IPS-18a (cell line): ENCODE measurements at regions not wholly inside any gene's neighbourhood (a gene's known extent, or its start where the extent isn't known, plus 50 kb on each side); places are given as distances from the start of the nearest gene placed in this dataset.

Experiments
- H3K27ac ChIP-seq: one replicate; pipeline ENCODE4 v1.5.1; 2013; ENCODE audit warnings: low read length
- H3K27me3 ChIP-seq: one replicate; pipeline ENCODE4 v1.6.1; 2013; ENCODE audit warnings: mild to moderate bottlenecking, low read length; ENCODE audit not compliant: control insufficient read depth, insufficient read depth
- H3K36me3 ChIP-seq: one replicate; pipeline ENCODE4 v1.6.1; 2013; ENCODE audit warnings: low read depth, low read length; ENCODE audit not compliant: control insufficient read depth
- H3K4me1 ChIP-seq: one replicate; pipeline ENCODE4 v1.6.1; 2013; ENCODE audit warnings: low read depth, low read length; ENCODE audit not compliant: control insufficient read depth
- H3K4me3 ChIP-seq: one replicate; pipeline ENCODE4 v1.5.1; 2013; ENCODE audit warnings: low read length
- H3K9ac ChIP-seq: one replicate; pipeline ENCODE4 v1.6.1; 2013; ENCODE audit warnings: mild to moderate bottlenecking, low read length, moderate library complexity
- H3K9me3 ChIP-seq: one replicate; pipeline ENCODE4 v1.6.1; 2013; ENCODE audit warnings: low read depth, low read length; ENCODE audit not compliant: control insufficient read depth

DNA sequence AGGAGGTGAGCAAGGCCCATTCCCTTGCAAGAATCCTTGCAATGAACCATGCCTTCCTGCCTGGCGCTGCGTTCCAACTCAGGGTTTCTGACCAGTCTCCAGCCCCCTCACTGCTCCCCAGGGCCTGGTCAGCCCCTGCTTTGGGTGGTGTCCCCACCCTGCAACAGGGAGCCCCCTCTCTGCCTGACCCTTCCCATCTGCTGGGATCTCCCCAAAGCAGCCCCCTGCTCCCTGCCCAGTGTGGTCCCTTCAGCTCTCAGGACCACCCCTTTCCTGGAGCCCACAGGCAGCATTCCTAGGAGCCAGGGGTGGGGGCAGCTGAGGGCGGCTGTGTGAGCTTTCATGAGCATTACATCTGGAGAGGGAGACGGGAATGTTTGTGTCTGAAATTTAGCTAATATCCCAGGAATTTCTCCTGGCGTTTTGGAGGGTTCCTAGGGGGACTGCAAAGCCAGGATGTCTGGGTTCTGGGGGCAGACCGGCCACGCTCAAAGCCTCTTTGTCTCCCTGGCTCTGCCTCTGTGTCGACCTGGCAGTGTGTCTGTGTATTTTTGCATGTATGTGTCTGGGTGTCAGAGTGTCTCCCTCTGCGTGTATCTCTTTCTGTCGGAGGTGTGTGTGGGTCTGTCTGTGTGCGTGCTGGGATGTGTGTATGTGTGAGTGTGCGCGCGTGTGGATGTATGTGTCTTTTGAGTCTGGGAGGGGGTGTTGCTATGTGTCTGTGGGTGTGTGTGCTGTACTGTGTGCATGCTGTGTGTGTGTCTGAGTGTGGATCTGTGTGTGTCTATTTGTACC, 300.5 kb upstream of the ZMIZ1 start:
- no peaks in the 10 kb centered on the region for H3K9me3 ChIP-seq
- no peaks in the 10 kb centered on the region for H3K4me1 ChIP-seq
- no peaks in the 10 kb centered on the region for H3K36me3 ChIP-seq
- H3K27me3 ChIP-seq: no peaks in the 10 kb centered on the region
- no peak overlapping the region for H3K4me3 ChIP-seq
- H3K27ac ChIP-seq: no peak overlapping the region
- no peak overlapping the region for H3K9ac ChIP-seq

DNA sequence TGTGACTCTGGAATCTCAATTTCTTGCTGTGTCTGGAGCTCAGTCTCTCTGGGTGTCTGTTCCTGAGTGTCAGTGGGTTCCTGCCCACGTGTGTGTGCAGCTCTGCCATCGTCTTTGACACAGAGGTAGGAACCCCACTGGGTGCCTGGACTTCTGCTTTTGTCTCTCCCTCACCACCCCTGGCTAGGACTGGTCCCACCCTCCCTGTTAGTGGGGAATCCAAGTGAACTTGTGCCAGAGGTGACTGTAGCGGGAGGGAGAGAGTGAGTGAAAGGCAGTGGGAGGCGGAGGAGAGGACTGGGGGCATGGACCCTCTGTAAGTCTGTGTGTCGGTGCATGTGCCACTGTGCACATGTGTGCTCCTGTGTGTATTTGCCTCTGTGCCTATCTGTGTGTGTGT, 299.9 kb upstream of the ZMIZ1 start:
- Histone ChIP-seq H3K27me3 (no peaks in the 10 kb centered on the region), H3K4me1 (no peaks in the 10 kb centered on the region), H3K9me3 (no peaks in the 10 kb centered on the region), H3K9ac (no peak overlapping the region), H3K27ac (no peak overlapping the region), H3K36me3 (no peaks in the 10 kb centered on the region), H3K4me3 (no peak overlapping the region)

DNA sequence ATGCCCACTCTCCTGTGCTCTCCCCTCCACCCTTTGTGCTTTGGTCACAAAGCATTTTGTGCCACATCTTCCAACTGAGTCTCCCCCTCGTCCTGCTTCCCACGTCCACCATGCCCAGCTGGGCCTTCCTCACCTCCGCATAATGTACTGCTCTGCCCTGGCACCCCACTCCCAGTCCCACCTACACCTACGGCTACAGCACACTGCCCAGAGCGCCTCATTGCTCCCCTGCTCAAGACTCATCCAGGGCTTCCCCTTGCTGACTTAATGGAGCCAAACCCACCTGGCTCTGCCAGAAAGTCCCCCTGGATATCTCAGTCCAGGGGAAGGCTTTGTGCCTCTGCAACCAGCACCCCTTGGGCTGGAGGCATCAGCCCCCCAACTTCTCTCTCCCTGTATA, 299.2 kb upstream of the ZMIZ1 start:
- Histone ChIP-seq H3K4me1 (no peaks in the 10 kb centered on the region), H3K36me3 (no peaks in the 10 kb centered on the region), H3K9me3 (no peaks in the 10 kb centered on the region), H3K9ac (no peak overlapping the region), H3K4me3 (no peak overlapping the region), H3K27me3 (no peaks in the 10 kb centered on the region), H3K27ac (no peak overlapping the region)

DNA sequence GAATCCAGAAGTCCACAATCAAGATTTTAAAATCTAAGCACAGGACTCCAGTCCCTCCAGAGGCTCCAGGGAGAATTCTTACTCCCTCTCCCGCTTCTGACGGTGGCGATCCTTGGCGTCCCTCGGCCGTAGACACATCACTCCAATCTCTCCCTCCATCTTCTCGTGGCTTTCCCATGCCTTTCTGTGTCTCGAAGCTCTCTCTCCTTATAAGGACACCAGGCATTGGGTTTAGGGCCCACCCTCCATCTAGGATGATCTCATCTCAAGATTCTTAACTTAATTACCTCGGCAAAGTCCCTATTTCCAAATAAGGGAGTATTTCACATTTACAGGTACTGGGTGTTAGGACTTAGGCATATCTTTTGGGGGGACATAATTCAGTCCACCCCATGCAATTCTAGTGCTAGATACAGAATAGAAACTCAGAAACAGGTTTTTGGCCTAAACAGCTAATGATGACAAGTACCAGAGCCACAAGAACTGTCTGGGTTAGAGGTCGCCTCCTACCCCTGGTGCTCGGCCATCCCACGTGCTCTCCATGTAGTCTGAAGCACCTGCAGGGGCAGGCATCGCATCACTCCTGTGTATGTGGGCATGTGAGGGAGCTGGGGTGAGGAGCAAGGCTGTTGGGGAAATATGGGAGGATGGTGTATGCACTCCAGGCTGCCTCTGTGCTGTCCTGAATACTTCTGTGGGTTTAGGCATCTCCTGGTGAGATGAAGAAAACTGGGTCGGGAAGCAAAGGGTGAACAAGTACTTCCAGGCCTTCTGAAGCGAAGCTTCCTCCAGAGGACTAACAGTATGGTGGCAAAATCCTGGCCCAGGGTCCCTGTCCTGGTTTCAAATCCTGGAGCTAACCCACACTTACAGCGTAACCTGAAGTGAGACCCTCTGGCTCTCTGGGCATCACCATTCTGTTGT, 298.3 kb upstream of the ZMIZ1 start:
- H3K27me3 ChIP-seq: no peaks in the 10 kb centered on the region
- H3K36me3 ChIP-seq: no peaks in the 10 kb centered on the region
- no peak overlapping the region for H3K9ac ChIP-seq
- H3K27ac ChIP-seq: no peak overlapping the region
- no peaks in the 10 kb centered on the region for H3K9me3 ChIP-seq
- H3K4me3 ChIP-seq: no peak overlapping the region
- no peaks in the 10 kb centered on the region for H3K4me1 ChIP-seq

DNA sequence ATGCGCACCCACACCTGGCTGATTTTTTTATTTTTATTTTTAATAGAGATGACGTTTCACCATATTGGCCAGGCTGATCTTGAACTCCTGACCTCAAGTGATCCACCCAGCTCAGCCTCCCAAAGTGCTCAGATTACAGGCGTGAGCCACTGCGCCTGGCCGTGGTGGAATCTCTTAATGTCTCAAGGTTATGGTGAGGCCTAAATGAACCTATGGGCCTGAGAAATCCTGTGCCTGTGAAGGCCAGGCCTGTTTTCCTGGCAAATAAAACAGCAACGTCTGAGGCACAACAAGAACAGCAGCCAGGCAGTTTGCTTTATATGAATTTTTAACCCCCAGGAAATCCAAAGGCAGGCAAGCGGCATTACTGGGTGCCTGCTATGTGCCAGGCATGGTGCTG, 297.5 kb upstream of the ZMIZ1 start:
- Histone ChIP-seq H3K27ac (no peak overlapping the region), H3K9me3 (no peaks in the 10 kb centered on the region), H3K27me3 (no peaks in the 10 kb centered on the region), H3K4me3 (no peak overlapping the region), H3K9ac (no peak overlapping the region), H3K36me3 (no peaks in the 10 kb centered on the region), H3K4me1 (no peaks in the 10 kb centered on the region)

DNA sequence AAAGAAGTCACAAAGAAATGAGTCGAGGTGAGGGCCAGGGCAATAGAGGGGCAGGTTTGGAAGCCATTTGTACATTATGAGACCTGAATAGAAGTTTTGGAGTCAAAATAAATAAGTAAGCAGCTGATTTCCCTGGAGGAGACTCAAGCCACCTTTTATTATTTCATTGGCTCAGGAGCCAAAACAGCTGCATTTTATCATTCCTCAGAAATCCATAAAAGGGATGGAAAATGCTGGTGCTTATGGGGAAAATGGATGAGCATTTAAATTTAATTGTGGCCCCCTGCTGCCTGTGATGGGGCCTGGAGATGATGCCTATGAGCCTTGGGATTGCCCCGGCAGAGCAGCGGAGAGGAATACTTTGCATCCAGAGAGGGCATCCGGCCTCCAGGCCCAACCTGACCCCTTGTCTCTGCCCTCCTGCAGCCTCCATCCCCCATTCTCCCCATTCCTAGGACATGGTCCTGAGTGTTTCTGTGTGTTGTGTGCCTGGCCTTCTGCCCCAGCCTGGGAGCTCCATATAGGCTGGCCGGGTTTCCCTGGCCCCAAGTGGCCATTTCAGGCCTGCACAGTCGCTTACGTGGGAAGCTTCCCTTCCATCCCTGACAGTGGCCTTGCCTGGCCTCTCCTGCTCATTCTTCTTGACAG, 296.8 kb upstream of the ZMIZ1 start:
- Histone ChIP-seq H3K27me3 (no peaks in the 10 kb centered on the region), H3K27ac (no peak overlapping the region), H3K36me3 (no peaks in the 10 kb centered on the region), H3K9ac (no peak overlapping the region), H3K4me3 (no peak overlapping the region), H3K9me3 (no peaks in the 10 kb centered on the region), H3K4me1 (no peaks in the 10 kb centered on the region)

DNA sequence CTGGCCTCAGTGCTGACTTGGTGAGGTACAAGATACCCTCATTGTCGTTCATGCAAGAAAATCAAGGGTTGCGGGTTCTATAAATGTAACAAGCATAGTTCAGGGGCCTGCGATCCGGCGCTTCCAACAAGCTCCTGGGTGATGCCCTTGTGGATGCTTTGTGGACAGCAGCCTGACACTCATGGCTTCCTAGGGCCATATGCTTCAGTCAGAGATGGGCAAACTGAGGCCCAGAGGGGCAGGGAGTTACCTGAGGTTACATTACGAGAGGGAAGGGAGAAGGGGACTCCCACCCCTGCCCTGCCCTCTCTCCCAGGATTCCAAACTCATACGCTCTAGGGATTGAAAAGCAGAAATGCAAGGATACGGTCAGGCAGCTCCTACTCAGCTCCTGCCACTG, 296.3 kb upstream of the ZMIZ1 start:
- Histone ChIP-seq H3K9me3 (no peaks in the 10 kb centered on the region), H3K4me3 (no peak overlapping the region), H3K27me3 (no peaks in the 10 kb centered on the region), H3K36me3 (no peaks in the 10 kb centered on the region), H3K27ac (no peak overlapping the region), H3K4me1 (no peaks in the 10 kb centered on the region), H3K9ac (no peak overlapping the region)

DNA sequence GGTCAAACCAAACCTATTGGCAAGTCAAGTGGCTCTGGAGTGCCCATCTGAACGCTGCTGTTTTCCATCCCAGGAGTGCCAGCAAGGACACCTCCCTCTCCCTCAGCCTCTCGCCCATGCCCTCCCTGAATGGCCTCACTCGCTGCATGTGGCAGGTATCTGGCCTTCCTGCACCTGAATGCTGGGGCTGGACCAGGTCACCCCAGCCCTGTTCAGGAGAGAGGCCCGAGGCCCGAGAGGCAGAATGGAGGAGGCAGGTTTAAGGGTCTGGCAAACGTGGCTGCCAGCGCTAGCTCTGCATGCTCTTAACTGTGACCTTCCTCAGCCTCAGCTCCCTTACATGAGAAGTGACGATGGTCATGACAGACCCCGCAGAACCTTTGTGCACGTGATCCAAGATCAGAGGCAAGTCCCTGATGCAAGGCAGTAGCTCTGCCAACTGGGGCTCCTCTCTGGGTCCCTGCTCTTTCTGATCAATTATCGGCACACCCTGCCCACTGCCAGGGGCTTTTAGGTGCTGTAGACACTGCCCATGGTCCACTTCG, 295.7 kb upstream of the ZMIZ1 start:
- Histone ChIP-seq H3K4me3 (no peak overlapping the region), H3K4me1 (no peaks in the 10 kb centered on the region), H3K9me3 (no peaks in the 10 kb centered on the region), H3K27ac (no peak overlapping the region), H3K36me3 (no peaks in the 10 kb centered on the region), H3K27me3 (no peaks in the 10 kb centered on the region), H3K9ac (no peak overlapping the region)

DNA sequence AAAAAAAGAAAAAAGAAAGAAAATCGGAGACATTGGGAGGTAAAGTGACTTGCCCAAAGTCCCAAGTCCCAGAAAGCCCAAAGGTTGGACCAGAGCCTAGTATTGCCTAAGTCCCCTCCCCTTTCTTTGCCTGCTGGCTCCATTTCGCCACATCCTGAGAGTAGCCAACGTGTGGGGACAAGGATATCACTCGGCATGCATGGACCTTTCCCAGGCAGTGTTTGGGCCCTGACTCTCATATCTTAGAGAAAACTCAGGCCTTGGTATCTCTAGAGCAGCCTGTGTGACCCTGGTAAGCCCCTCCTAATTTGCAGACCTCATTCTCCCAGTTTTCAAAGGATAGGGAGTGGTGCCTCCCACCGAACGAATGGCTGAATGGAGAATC, 294.2 kb upstream of the ZMIZ1 start:
- Histone ChIP-seq H3K4me1 (no peaks in the 10 kb centered on the region), H3K4me3 (no peak overlapping the region), H3K27me3 (no peaks in the 10 kb centered on the region), H3K9me3 (no peaks in the 10 kb centered on the region), H3K36me3 (no peaks in the 10 kb centered on the region), H3K27ac (no peak overlapping the region), H3K9ac (no peak overlapping the region)

DNA sequence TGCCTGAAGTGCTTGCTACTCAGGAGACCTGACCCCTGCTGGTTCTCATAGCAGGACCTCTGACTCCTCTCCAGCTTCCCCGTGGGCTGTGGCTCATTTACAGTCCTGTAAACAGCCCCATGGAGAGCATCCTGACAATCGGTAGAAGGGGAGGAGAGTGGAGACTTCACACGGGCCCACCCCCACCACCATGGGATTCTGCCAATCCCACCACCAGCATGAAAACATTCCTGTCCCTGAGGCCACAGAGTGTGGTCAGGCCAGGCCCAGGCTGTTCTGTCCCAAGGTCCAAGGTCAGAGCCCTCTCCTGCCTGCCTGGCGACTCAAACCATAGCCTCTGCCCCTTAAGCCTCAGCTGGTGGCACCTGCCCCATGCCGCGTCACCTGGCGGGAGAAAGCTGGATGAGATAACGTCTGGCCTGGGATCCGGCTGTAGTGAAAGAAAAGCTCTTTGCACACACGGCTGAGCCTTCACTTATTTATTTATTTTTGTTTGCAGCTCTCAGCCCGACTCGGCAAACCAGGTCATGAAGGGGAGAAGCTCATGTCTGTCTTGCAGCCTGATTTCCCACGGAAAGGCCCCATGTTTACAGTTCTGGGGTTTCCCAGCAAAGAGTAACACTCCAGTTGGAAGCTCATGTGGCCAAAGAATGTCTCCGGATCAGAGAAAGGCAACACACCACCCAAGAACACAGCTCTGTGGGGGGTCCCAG, 293.6 kb upstream of the ZMIZ1 start:
- H3K9ac ChIP-seq: no peak overlapping the region
- no peak overlapping the region for H3K27ac ChIP-seq
- H3K27me3 ChIP-seq: no peaks in the 10 kb centered on the region
- H3K4me1 ChIP-seq: no peaks in the 10 kb centered on the region
- H3K36me3 ChIP-seq: no peaks in the 10 kb centered on the region
- H3K9me3 ChIP-seq: no peaks in the 10 kb centered on the region
- H3K4me3 ChIP-seq: no peak overlapping the region

DNA sequence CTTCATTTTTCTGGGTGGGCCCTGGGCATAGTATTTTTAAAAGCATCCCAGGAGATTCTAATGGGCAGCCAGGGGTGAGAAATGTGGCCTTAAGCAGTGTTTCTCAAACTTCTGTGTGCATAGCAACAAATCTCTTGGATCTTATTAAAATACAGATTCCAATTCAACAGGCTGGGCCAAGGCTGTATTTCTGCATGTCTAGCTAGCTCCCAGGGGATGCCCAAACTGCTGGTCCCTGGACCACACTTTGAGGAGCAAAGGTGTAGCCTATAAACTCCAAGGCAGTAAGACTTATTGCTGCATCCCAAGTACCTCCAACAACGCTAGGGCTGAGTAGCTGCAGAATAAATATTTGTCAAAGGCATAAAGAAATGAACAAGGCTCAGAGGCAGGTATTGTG, 292.9 kb upstream of the ZMIZ1 start:
- H3K4me3 ChIP-seq: no peak overlapping the region
- no peak overlapping the region for H3K27ac ChIP-seq
- no peaks in the 10 kb centered on the region for H3K4me1 ChIP-seq
- H3K36me3 ChIP-seq: no peaks in the 10 kb centered on the region
- no peaks in the 10 kb centered on the region for H3K9me3 ChIP-seq
- no peak overlapping the region for H3K9ac ChIP-seq
- no peaks in the 10 kb centered on the region for H3K27me3 ChIP-seq
